Neural cell (in vitro differentiated cells): ENCODE measurements at regions not wholly inside any gene's neighbourhood (a gene's known extent, or its start where the extent isn't known, plus 50 kb on each side); places are given as distances from the start of the nearest gene placed in this dataset.

Experiments
- H2AFZ ChIP-seq: fragments of 200-600, 300-800 bp; sonication (generic), shearing (Covaris generic); 2 replicates; pipeline ENCODE4 v1.6.0; 2014; ENCODE audit warnings: low read depth, mild to moderate bottlenecking, antibody characterized with exemption, low read length, moderate library complexity
- H3F3A ChIP-seq: fragments of 200-600 bp; shearing (Covaris generic); 2 replicates; pipeline ENCODE4 v1.6.1; 2016; ENCODE audit warnings: mild to moderate bottlenecking, moderate library complexity, mixed read lengths, antibody characterized with exemption, low read length; ENCODE audit not compliant: insufficient read depth, poor library complexity, severe bottlenecking
- H3K27ac ChIP-seq: fragments of 200-600, 300-800 bp; sonication (generic), shearing (Covaris generic); 2 replicates; pipeline ENCODE4 v1.5.1; 2014; ENCODE audit warnings: mild to moderate bottlenecking, low read length, moderate library complexity
- H3K27me3 ChIP-seq: fragments of 300-800, 200-600 bp; sonication (generic), shearing (Covaris generic); 2 replicates; pipeline ENCODE4 v1.6.0; 2014; ENCODE audit warnings: mild to moderate bottlenecking, low read depth, low read length, moderate library complexity; ENCODE audit not compliant: insufficient read depth
- H3K36me3 ChIP-seq: fragments of 300-800, 200-600 bp; sonication (generic), shearing (Covaris generic); 2 replicates; pipeline ENCODE4 v1.5.1; 2014; ENCODE audit warnings: mild to moderate bottlenecking, antibody characterized with exemption, low read length, moderate library complexity; ENCODE audit not compliant: insufficient read depth
- H3K4me2 ChIP-seq: fragments of 300-800, 200-600 bp; sonication (generic), shearing (Covaris generic); 2 replicates; pipeline ENCODE4 v1.6.0; 2014; ENCODE audit warnings: mild to moderate bottlenecking, low read length
- H3K4me3 ChIP-seq: fragments of 300-800, 200-600 bp; sonication (generic), shearing (Covaris generic); 2 replicates; pipeline ENCODE4 v1.5.1; 2014; ENCODE audit warnings: mild to moderate bottlenecking, low read length, moderate library complexity
- H3K79me2 ChIP-seq: fragments of 200-600 bp; shearing (Covaris generic); replicated peaks from 2 replicates; pipeline ENCODE4 v1.6.0; 2014; ENCODE audit warnings: mild to moderate bottlenecking, low read length, moderate library complexity; ENCODE audit not compliant: insufficient read depth
- H3K9ac ChIP-seq: fragments of 300-800, 200-600 bp; sonication (generic), shearing (Covaris generic); 2 replicates; pipeline ENCODE4 v1.6.1; 2016; ENCODE audit warnings: mild to moderate bottlenecking, low read length, mixed read lengths
- H3K9me2 ChIP-seq: fragments of 200-600 bp; shearing (Covaris generic); 2 replicates; pipeline ENCODE4 v1.6.1; 2016; ENCODE audit warnings: mild to moderate bottlenecking, low read length, mixed read lengths; ENCODE audit not compliant: insufficient read depth
- H3K9me3 ChIP-seq: fragments of 200-600, 300-800 bp; sonication (generic), shearing (Covaris generic); 2 replicates; pipeline ENCODE4 v1.6.1; 2016; ENCODE audit warnings: mild to moderate bottlenecking, mixed run types, low read length, moderate library complexity, mixed read lengths
- H4K20me1 ChIP-seq: fragments of 200-600 bp; shearing (Covaris generic); 2 replicates; pipeline ENCODE4 v1.6.1; 2016; ENCODE audit warnings: mild to moderate bottlenecking, mixed run types; ENCODE audit not compliant: insufficient read depth
- EP300 ChIP-seq: fragments of 450-650 bp; conservative IDR thresholded peaks from 2 replicates; pipeline ENCODE4 v1.6.1; 2014; ENCODE audit warnings: antibody characterized with exemption, mild to moderate bottlenecking, moderate library complexity; ENCODE audit not compliant: poor library complexity, severe bottlenecking
- EZH2 ChIP-seq: fragments of 200-600, 300-800 bp; shearing (Covaris generic), sonication (generic); IDR thresholded peaks from 2 replicates; pipeline ENCODE4 v1.6.1; 2014; ENCODE audit warnings: antibody characterized with exemption, low read length, borderline replicate concordance, mild to moderate bottlenecking; ENCODE audit not compliant: insufficient read depth, poor library complexity, severe bottlenecking
- MXI1 ChIP-seq: fragments of 450-650 bp; conservative IDR thresholded peaks from 2 replicates; pipeline ENCODE4 v1.6.1; 2014; ENCODE audit warnings: antibody characterized with exemption, mild to moderate bottlenecking; ENCODE audit not compliant: poor library complexity, severe bottlenecking
- POLR2AphosphoS5 ChIP-seq: IDR thresholded peaks from 2 replicates; pipeline ENCODE4 v1.6.1; 2012
- RAD21 ChIP-seq: fragments of 450-650 bp; conservative IDR thresholded peaks from 2 replicates; pipeline ENCODE4 v1.6.1; 2014; ENCODE audit warnings: antibody characterized with exemption, mild to moderate bottlenecking, moderate library complexity
- SMC3 ChIP-seq: fragments of 450-650 bp; conservative IDR thresholded peaks from 2 replicates; pipeline ENCODE4 v1.6.1; 2014; ENCODE audit warnings: antibody characterized with exemption, mild to moderate bottlenecking, moderate library complexity; ENCODE audit not compliant: poor library complexity
- TAF1 ChIP-seq: IDR thresholded peaks from 2 replicates; pipeline ENCODE4 v1.6.1; 2012; ENCODE audit warnings: low read depth
- TF ChIP-seq, protein P1 (sequence below): fragments of 450-650 bp; IDR thresholded peaks from 2 replicates; pipeline ENCODE4 v1.5.1; 2014; ENCODE audit warnings: antibody characterized with exemption, mild to moderate bottlenecking, moderate library complexity; ENCODE audit not compliant: poor library complexity, severe bottlenecking
- TF ChIP-seq, protein P2 (sequence below): IDR thresholded peaks from 2 replicates; pipeline ENCODE4 v1.6.1; 2012; ENCODE audit warnings: borderline replicate concordance

DNA sequence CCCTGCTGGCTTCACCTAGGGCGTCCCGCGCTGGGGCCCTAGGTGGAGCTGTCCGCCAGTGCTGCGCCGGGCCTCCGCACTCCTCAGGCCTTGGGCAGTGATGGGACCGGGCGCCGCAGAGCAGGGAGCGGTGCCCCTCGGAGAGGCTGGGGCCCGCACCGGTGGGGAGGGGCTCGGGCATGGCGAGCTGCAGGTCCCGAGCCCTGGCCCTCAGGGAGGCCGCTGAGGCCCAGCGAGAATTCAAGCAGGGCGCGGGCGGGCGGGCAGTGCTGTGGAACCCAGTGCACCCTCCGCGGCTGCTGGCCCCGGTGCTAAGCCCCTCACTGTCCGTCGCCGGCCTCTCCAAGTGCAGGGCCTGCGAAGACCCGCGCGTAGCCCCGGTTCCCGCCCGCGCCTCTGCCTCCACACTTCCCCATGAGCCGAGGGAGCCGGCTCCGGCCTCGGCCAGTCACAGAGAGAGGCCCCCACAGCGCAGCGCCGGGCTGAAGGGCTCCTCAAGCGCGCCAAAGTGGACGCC is 565.1 kb upstream of the NDST4 start:
- TF ChIP-seq, protein P1, sequence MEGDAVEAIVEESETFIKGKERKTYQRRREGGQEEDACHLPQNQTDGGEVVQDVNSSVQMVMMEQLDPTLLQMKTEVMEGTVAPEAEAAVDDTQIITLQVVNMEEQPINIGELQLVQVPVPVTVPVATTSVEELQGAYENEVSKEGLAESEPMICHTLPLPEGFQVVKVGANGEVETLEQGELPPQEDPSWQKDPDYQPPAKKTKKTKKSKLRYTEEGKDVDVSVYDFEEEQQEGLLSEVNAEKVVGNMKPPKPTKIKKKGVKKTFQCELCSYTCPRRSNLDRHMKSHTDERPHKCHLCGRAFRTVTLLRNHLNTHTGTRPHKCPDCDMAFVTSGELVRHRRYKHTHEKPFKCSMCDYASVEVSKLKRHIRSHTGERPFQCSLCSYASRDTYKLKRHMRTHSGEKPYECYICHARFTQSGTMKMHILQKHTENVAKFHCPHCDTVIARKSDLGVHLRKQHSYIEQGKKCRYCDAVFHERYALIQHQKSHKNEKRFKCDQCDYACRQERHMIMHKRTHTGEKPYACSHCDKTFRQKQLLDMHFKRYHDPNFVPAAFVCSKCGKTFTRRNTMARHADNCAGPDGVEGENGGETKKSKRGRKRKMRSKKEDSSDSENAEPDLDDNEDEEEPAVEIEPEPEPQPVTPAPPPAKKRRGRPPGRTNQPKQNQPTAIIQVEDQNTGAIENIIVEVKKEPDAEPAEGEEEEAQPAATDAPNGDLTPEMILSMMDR: no peak
- TF ChIP-seq MXI1 (no peak), SMC3 (no peak), EZH2 (no peak), EP300 (no peak)
- no peaks in the 10 kb centered on the region for H3K79me2 ChIP-seq

DNA sequence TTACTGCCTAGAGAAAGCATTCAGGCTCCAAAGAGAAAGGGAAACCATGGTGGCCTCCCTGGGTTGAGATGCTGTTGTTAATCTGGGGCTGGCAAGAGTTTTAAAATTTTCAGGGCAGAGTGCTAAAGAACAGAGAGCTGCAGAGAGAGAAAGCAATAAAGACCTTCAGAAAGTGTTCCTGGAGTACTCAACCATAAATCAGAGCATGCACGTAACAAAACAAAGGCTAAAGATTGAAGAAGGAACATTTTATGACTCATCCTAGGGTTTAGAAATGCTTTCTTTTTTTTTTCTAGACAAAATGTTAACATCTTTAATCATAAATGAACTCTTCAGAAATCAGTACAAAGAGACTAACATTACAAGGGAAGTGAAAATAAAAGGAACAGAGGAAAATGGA is 562.3 kb upstream of the NDST4 start:
- no peak overlapping the region for H3K9ac ChIP-seq
- H4K20me1 ChIP-seq: no peaks in the 10 kb centered on the region
- no peaks in the 10 kb centered on the region for H3K9me2 ChIP-seq
- TF ChIP-seq SMC3: no peak
- TF ChIP-seq RAD21: no peak
- no peak for TF ChIP-seq POLR2AphosphoS5
- TF ChIP-seq, protein P1: no peak
- TF ChIP-seq, protein P2, sequence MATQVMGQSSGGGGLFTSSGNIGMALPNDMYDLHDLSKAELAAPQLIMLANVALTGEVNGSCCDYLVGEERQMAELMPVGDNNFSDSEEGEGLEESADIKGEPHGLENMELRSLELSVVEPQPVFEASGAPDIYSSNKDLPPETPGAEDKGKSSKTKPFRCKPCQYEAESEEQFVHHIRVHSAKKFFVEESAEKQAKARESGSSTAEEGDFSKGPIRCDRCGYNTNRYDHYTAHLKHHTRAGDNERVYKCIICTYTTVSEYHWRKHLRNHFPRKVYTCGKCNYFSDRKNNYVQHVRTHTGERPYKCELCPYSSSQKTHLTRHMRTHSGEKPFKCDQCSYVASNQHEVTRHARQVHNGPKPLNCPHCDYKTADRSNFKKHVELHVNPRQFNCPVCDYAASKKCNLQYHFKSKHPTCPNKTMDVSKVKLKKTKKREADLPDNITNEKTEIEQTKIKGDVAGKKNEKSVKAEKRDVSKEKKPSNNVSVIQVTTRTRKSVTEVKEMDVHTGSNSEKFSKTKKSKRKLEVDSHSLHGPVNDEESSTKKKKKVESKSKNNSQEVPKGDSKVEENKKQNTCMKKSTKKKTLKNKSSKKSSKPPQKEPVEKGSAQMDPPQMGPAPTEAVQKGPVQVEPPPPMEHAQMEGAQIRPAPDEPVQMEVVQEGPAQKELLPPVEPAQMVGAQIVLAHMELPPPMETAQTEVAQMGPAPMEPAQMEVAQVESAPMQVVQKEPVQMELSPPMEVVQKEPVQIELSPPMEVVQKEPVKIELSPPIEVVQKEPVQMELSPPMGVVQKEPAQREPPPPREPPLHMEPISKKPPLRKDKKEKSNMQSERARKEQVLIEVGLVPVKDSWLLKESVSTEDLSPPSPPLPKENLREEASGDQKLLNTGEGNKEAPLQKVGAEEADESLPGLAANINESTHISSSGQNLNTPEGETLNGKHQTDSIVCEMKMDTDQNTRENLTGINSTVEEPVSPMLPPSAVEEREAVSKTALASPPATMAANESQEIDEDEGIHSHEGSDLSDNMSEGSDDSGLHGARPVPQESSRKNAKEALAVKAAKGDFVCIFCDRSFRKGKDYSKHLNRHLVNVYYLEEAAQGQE: no peak
- no peak for TF ChIP-seq EP300
- TF ChIP-seq TAF1: no peak
- TF ChIP-seq MXI1: no peak
- TF ChIP-seq EZH2: no peak
- H2AFZ ChIP-seq: no peak overlapping the region
- no peak overlapping the region for H3K4me3 ChIP-seq
- H3K27me3 ChIP-seq: peaks cover 3% of the 10 kb centered on the region
- H3K4me2 ChIP-seq: no peak overlapping the region
- H3K36me3 ChIP-seq: no peaks in the 10 kb centered on the region
- H3F3A ChIP-seq: no peaks in the 10 kb centered on the region
- no peaks in the 10 kb centered on the region for H3K79me2 ChIP-seq
- H3K9me3 ChIP-seq: no peaks in the 10 kb centered on the region
- no peak overlapping the region for H3K27ac ChIP-seq

More for the DNA sequence above, 565.1 kb upstream of the NDST4 start:
- H3K36me3 ChIP-seq: no peaks in the 10 kb centered on the region
- H3K9me3 ChIP-seq: no peaks in the 10 kb centered on the region
- no peak overlapping the region for H2AFZ ChIP-seq
- H3K9me2 ChIP-seq: no peaks in the 10 kb centered on the region
- H3K27ac ChIP-seq: no peak overlapping the region
- no peak overlapping the region for H3K4me3 ChIP-seq
- H3K27me3 ChIP-seq: peaks cover 3% of the 10 kb centered on the region
- H3K4me2 ChIP-seq: no peak overlapping the region
- no peak overlapping the region for H3K9ac ChIP-seq
- H3F3A ChIP-seq: no peaks in the 10 kb centered on the region
- H4K20me1 ChIP-seq: no peaks in the 10 kb centered on the region
